Ectodermal cell (in vitro differentiated cells): ENCODE measurements at regions not wholly inside any gene's neighbourhood (a gene's known extent, or its start where the extent isn't known, plus 50 kb on each side); places are given as distances from the start of the nearest gene placed in this dataset.

Experiments
- H3K27ac ChIP-seq: 2 replicates; pipeline ENCODE4 v1.7.0; 2013; ENCODE audit warnings: mild to moderate bottlenecking, low read depth, low read length; ENCODE audit not compliant: insufficient read depth, poor library complexity, severe bottlenecking
- H3K27me3 ChIP-seq: 2 replicates; pipeline ENCODE4 v1.7.0; 2013; ENCODE audit warnings: mild to moderate bottlenecking, low read length; ENCODE audit not compliant: insufficient read depth, control insufficient read depth, poor library complexity, severe bottlenecking
- H3K36me3 ChIP-seq: one replicate; pipeline ENCODE4 v1.7.0; 2013; ENCODE audit warnings: low read length; ENCODE audit not compliant: control insufficient read depth, insufficient read depth
- H3K4me1 ChIP-seq: one replicate; pipeline ENCODE4 v1.7.0; 2013; ENCODE audit warnings: low read length; ENCODE audit not compliant: control insufficient read depth, insufficient read depth
- H3K4me3 ChIP-seq: 2 replicates; pipeline ENCODE4 v1.7.0; 2013; ENCODE audit warnings: low read depth, low read length, control low read depth; ENCODE audit not compliant: insufficient read depth
- H3K9me3 ChIP-seq: 2 replicates; pipeline ENCODE4 v1.7.0; 2013; ENCODE audit warnings: mild to moderate bottlenecking, low read length, moderate library complexity; ENCODE audit not compliant: control insufficient read depth
- WGBS, 2 experiments: methylation state at CpG; one replicate each; pipeline ENCODE4 v1.1.7; 2013; ENCODE audit warnings: missing lambda C conversion rate in 2 of 2; 5-methylcytosine and 5-hydroxymethylcytosine counted together

DNA sequence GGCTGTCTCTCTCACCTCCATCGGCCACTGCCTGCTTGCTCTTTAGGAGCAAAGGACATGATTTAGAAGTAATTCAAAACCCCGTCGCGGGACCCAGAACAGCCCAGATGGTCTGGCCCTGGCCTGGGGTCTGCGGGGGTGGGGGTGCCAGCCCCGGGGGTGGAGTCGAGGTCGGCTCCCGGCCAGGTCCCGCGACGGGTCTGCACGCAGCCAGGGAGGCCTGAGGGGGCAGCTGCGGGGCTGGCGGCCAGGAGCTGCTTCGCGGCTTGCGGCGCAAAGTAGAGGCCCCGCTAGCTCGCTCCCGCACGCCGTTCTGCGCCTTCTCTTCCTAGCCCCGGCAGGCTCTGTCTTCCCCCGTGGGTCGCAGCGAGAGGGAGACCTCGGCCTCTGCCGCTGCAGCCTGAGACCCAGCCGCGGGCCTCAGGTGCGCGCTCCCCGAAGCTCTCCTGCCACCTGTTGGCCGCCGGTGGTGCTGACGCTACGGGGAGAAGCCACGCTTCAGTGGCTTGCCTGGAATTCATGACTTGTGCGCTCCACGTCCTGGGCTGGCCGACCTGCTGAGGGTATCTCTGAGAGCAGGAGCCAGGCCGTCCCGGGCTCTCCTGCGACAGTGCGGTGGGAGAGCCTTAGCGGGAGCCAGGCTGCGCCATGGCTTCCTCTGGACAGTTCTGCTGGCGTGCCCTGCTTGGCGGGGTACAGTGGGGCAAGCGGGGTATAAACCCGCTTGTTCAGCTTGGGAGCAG is 157.2 kb upstream of the PITX1 start:
- H3K9me3 ChIP-seq = no peaks in the 10 kb centered on the region
- no peak overlapping the region for H3K27ac ChIP-seq
- peaks cover 45% of the 10 kb centered on the region for H3K27me3 ChIP-seq
- peak overlapping the region; percentile 34 for H3K4me3 ChIP-seq
- no peaks in the 10 kb centered on the region for H3K4me1 ChIP-seq
- WGBS, 2 experiments = 10% methylated on average over 54 of the region's 54 CpGs
- no peaks in the 10 kb centered on the region for H3K36me3 ChIP-seq

DNA sequence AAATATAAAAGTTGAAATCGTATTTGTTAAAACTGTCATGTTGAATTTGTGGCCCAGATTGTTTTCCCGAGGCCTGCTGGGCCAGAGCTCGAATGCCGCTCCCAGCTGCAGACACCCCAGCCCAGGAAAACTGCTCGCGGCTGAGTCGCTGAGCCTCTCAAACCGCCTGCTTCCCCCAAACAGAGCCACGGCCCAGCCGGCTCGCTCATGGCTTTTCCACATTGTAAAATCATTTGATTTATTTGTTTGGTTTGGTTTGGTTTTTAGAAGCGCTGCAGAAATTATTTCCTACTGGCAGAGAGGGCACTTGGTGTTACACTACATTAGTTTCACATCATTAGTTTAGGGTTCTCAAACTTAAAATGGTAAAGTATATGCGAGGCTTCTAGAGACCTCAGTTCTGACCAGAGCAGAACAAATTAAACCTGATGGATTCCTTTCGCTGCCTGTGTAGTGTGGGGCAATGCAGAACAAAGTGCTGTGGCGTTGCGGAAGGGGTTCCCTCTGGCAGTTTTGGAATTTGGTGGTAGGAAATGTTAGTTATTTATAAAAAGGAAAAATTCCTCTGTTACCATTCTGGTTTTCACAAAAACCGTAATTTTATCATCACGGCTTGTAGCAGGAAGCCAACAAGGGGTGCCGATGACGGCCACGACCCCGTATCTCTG is 156.5 kb upstream of the PITX1 start:
- H3K4me1 ChIP-seq = peaks cover 6% of the 10 kb centered on the region
- no peaks in the 10 kb centered on the region for H3K36me3 ChIP-seq
- no peak overlapping the region for H3K27ac ChIP-seq
- H3K4me3 ChIP-seq = peak overlapping the region; percentile 34
- H3K9me3 ChIP-seq = no peaks in the 10 kb centered on the region
- H3K27me3 ChIP-seq = peaks cover 45% of the 10 kb centered on the region
- 66 to 69% methylated on average over 21 to 22 of the region's 22 CpGs for WGBS, 2 experiments

DNA sequence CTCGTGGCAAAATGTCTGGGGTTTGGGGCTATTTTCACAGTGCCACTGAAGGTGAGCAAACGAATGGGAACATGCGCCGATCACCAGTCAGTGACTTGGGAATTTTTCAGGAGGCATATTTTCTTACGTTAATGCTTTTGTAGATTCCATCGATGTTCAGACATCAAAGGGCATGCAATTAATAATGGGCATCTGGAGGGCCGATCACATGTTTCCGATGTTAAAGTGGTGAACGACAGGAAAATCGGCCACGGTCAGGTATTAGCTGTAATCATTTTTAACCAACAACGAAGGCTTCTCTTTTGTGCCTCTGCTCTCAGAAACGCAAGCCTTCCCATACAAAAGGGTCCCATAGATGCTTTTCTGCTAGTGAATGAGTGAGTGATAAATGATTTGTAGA is 155.0 kb upstream of the PITX1 start:
- H3K9me3 ChIP-seq = no peaks in the 10 kb centered on the region
- no peak overlapping the region for H3K27ac ChIP-seq
- 90 to 92% methylated on average over 13 of the region's 13 CpGs for WGBS, 2 experiments
- peaks cover 45% of the 10 kb centered on the region for H3K27me3 ChIP-seq
- no peak overlapping the region for H3K4me3 ChIP-seq
- no peaks in the 10 kb centered on the region for H3K36me3 ChIP-seq
- peaks cover 9% of the 10 kb centered on the region for H3K4me1 ChIP-seq

DNA sequence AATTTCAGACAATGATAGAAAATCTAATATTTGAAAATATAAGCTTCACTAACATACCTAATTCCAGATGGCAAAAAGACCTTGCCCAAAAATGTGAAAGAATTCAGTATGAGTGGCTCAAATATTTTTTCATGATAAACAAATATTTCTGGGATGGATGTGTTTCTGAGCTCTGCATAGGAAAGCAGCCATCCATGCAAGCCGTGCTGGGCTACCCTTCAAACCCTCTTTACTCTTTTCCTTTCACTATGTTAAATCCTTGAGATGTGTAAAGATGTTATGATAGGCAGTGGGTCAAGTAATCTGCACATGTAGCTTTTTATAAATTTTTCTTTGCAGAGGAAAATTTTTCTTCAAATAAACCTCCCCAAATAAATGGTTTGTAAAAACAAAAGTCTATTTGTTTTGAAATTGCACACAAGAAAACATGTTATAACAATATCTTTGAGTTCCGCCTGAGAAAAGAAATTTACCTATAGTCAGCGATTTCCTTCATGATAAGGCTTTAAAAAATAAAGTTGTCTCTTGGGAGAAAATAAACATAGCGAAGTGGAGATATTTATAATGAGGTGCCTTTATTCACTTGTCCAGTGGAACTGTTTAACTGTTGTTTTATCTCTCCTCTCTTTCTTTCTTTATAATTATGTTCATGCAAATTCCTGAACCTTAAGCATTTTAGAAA is 154.3 kb upstream of the PITX1 start:
- H3K27ac ChIP-seq = no peak overlapping the region
- no peaks in the 10 kb centered on the region for H3K9me3 ChIP-seq
- peaks cover 41% of the 10 kb centered on the region for H3K27me3 ChIP-seq
- no peaks in the 10 kb centered on the region for H3K36me3 ChIP-seq
- H3K4me3 ChIP-seq = no peak overlapping the region
- 89 to 93% methylated on average over 3 to 4 of the region's 4 CpGs for WGBS, 2 experiments
- peaks cover 9% of the 10 kb centered on the region for H3K4me1 ChIP-seq

DNA sequence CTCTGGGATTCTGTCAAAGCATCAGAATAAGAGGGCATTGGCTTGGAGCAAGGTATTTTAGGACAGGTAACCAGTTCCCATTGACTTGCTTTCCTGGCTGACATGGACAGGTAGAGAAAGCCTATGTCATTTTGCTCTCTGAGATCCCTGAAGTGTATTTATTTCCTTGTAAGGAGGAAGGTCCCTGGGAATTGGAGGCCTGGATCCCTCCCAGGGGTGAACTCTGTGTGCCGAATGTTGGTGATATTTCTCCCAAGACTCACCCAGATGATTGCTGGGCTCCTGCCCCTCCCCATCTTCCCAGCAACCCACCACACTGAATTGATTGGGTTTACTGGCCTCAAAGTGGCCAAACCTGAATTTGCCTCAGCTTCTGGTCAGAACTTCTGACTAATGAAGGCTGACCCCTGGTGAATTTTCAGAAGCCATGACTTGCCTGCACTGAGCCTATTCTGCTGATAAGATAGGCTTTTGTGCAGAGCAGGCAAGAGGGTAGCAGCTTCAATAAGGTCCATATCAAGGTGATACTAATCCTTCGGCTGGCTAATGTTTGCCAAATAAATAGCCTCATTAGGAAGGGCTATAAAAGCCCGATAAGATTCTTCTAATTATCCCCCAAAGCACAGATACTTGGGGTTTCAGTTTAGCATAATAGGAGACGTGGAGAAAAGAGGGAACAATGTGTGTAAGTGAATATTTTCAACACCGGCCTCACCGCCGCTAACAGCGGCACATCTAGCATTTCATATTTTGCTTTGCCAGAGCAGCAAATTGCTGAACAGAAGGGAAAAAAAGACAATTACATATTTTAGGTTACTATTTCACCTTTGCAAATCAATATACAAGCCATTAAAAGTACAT is 152.9 kb upstream of the PITX1 start:
- Histone ChIP-seq H3K27me3 (peaks cover 27% of the 10 kb centered on the region), H3K9me3 (no peaks in the 10 kb centered on the region), H3K4me1 (peaks cover 9% of the 10 kb centered on the region), H3K27ac (no peak overlapping the region), H3K36me3 (no peaks in the 10 kb centered on the region), H3K4me3 (no peak overlapping the region)
- 93 to 95% methylated on average over 8 of the region's 8 CpGs for WGBS, 2 experiments

DNA sequence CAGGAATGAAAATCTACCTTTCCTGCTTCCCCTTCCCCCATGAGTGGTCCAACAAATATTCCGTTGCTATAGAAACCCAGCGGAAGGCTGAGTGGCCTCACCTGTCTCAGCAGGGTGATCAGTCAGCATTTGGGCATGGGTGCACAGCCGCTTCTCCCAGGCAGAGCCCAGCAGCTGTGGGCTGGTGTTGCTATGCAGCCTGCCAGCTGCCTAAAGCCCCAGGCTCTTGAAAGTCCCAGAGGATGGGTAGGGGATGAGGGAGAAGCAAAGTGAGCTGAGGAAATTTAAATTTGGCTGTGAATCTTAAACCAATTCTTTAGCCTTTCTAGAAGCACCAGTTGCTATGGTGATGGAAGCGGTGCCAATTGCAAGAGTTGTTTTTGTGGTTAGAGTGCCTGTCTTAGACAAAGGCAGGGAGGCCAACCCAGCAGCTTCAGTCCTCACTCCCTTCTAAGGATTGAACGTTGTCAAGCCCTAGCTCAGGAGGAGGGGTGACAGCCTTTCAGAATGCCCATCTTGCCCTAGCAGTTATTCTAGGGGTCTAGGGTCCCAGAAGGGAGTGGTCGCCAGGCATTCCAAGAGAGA is 151.5 kb upstream of the PITX1 start:
- Histone ChIP-seq H3K4me1 (peaks cover 9% of the 10 kb centered on the region), H3K4me3 (no peak overlapping the region), H3K36me3 (no peaks in the 10 kb centered on the region), H3K27ac (no peak overlapping the region), H3K27me3 (peaks cover 15% of the 10 kb centered on the region), H3K9me3 (no peaks in the 10 kb centered on the region)
- WGBS, 2 experiments = 81 to 85% methylated on average over 6 of the region's 6 CpGs

DNA sequence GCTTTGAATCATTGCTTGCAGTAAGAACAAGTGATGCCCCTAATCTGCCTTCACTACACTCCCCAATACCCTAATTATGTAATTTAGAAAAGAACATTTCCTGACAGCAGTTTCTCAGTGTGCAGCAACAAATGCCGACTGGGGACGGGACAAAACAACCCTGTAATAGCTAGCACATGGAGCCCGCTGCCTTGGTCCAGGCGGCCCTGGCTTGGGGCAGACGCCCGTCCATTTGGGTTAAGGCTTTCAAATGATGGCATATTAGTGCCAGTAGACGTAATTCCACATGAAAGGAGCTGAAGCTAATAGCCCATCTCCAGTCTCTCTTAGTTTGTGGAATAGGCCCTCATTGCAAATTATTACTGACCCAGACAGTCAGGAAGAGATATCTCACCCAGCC is 150.6 kb upstream of the PITX1 start:
- Histone ChIP-seq H3K27me3 (peaks cover 6% of the 10 kb centered on the region), H3K36me3 (no peaks in the 10 kb centered on the region), H3K27ac (no peak overlapping the region), H3K9me3 (no peaks in the 10 kb centered on the region), H3K4me1 (peaks cover 9% of the 10 kb centered on the region), H3K4me3 (no peak overlapping the region)
- WGBS, 2 experiments = 94 to 97% methylated on average over 7 of the region's 7 CpGs

DNA sequence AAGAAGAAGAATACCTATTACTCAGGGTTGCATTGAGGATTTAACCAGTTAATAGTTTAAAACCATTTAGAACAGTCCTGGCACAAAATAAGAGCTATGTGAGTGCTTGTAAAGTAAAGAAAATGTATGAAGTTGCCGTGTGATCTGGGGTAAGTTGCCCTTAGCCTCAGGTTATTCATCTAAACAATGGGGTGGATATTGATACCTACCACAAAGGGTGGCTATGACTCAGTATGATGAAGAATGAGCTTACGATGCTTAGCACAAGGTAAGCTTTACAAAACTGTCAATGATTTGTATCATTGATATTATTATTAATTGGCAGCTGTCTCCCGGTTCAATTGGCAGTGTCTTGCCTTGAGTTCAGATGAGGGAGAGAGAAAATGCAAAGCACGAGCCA is 149.4 kb upstream of the PITX1 start:
- Histone ChIP-seq H3K9me3 (no peaks in the 10 kb centered on the region), H3K4me1 (peaks cover 9% of the 10 kb centered on the region), H3K27ac (no peak overlapping the region), H3K4me3 (no peak overlapping the region), H3K27me3 (no peaks in the 10 kb centered on the region), H3K36me3 (no peaks in the 10 kb centered on the region)
- 89 to 90% methylated on average over 3 to 4 of the region's 4 CpGs for WGBS, 2 experiments

DNA sequence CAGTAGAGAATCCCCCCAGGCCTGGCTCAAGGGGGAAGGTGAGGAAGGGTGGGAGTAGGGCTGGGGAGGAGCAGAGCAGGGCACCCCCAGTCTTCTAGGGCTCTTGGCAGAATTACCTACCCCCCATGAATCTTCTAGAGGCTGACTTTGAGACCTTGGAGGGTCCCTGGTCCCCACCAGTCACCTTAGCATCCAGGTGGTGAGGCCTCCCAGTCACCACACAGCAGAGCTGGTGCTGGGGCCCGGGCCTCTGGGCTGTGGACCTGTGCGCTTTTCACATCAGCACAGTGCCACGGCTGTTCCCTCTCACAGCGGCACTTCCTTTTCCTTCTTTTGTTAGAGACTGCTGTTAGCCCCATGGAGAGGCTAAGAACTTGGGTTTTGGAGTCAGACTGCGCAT is 148.6 kb upstream of the PITX1 start:
- H3K27me3 ChIP-seq = no peaks in the 10 kb centered on the region
- 91 to 95% methylated on average over 5 of the region's 5 CpGs for WGBS, 2 experiments
- peaks cover 9% of the 10 kb centered on the region for H3K4me1 ChIP-seq
- no peak overlapping the region for H3K4me3 ChIP-seq
- no peaks in the 10 kb centered on the region for H3K9me3 ChIP-seq
- H3K36me3 ChIP-seq = no peaks in the 10 kb centered on the region
- H3K27ac ChIP-seq = no peak overlapping the region
